GM20000 (cell line): ENCODE measurements at regions not wholly inside any gene's neighbourhood (a gene's known extent, or its start where the extent isn't known, plus 50 kb on each side); places are given as distances from the start of the nearest gene placed in this dataset.

Experiments used
- DNase-seq: peaks from one replicate; pipeline ENCODE4 v3.0.0; 2012; ENCODE audit warnings: low spot score
- CTCF ChIP-seq: IDR thresholded peaks from 2 replicates; pipeline ENCODE4 v1.5.1; 2012; ENCODE audit warnings: mild to moderate bottlenecking, control low read depth; ENCODE audit errors: extremely low read depth, missing control alignments

GRCh38 chr4:62429297-62429696, 1229.2 kb downstream of the ADGRL3 start:
- TF ChIP-seq CTCF, result no peak

GRCh38 chr4:62415256-62415655, 1215.1 kb downstream of the ADGRL3 start:
- DNase-seq, result no peak

More at GRCh38 chr4:62429297-62429696, 1229.2 kb downstream of the ADGRL3 start:
- no peak for DNase-seq

GRCh38 chr4:62414563-62414962, 1214.4 kb downstream of the ADGRL3 start:
- no peak for DNase-seq
- TF ChIP-seq CTCF, result no peak

More at GRCh38 chr4:62415256-62415655, 1215.1 kb downstream of the ADGRL3 start:
- TF ChIP-seq CTCF, result no peak

GRCh38 chr4:62410371-62411003, 1210.4 kb downstream of the ADGRL3 start:
- no peak for DNase-seq
- no peak for TF ChIP-seq CTCF

GRCh38 chr4:62408454-62408853, 1208.3 kb downstream of the ADGRL3 start:
- TF ChIP-seq CTCF, result no peak
- DNase-seq, result no peak

GRCh38 chr4:62407534-62407933, 1207.4 kb downstream of the ADGRL3 start:
- no peak for TF ChIP-seq CTCF
- no peak for DNase-seq

- no peak for DNase-seq
- no peak for TF ChIP-seq CTCF
Measured at GRCh38 chr4:62402088-62402806, 1202.1 kb downstream of the ADGRL3 start.
